CD14-positive monocyte (primary cell): ENCODE measurements at regions not wholly inside any gene's neighbourhood (a gene's known extent, or its start where the extent isn't known, plus 50 kb on each side); places are given as distances from the start of the nearest gene placed in this dataset.

Source experiments
- DNase-seq, 3 donors: peaks; one replicate each; pipeline ENCODE4 v3.0.0-alpha.2; 2011 to 2022
- H2AFZ ChIP-seq: 2 replicates; pipeline ENCODE4 v1.6.0; 2012; ENCODE audit warnings: mild to moderate bottlenecking, low read depth, low read length, inconsistent platforms; ENCODE audit not compliant: insufficient read depth, poor library complexity, severe bottlenecking
- H3K27ac ChIP-seq, 2 donors: 1 replicate in 1 of 2; 2 replicates in 1 of 2; pipeline ENCODE4 v1.5.1; 2012 to 2013; ENCODE audit warnings: low read length in 2 of 2, control low read depth in 1 of 2, inconsistent platforms in 1 of 2, low read depth in 1 of 2, mild to moderate bottlenecking in 1 of 2
- H3K27me3 ChIP-seq, 2 donors: one replicate each; pipeline versions ENCODE4 v1.6.0 to v1.6.1; 2011 to 2013; ENCODE audit warnings: low read length in 2 of 2; ENCODE audit not compliant: control insufficient read depth in 2 of 2, insufficient read depth in 2 of 2
- H3K36me3 ChIP-seq, 2 donors: replicated peaks in 1 of 2; 1 replicate in 1 of 2; 2 replicates in 1 of 2; pipeline versions ENCODE4 v1.5.1 to v1.6.1; 2012 to 2013; ENCODE audit warnings: low read length in 2 of 2, control low read depth in 1 of 2, inconsistent platforms in 1 of 2, mild to moderate bottlenecking in 1 of 2; ENCODE audit not compliant: insufficient read depth in 2 of 2, control insufficient read depth in 1 of 2
- H3K4me1 ChIP-seq, 2 donors: 1 replicate in 1 of 2; 2 replicates in 1 of 2; pipeline versions ENCODE4 v1.5.1 to v1.6.1; 2012 to 2013; ENCODE audit warnings: low read length in 2 of 2, control low read depth in 1 of 2, inconsistent platforms in 1 of 2, mild to moderate bottlenecking in 1 of 2, moderate library complexity in 1 of 2; ENCODE audit not compliant: insufficient read depth in 2 of 2, control insufficient read depth in 1 of 2
- H3K4me2 ChIP-seq: replicated peaks from 2 replicates; pipeline ENCODE3; 2012; ENCODE audit warnings: low read length, moderate library complexity, mild to moderate bottlenecking; ENCODE audit not compliant: poor library complexity, severe bottlenecking; ENCODE audit errors: extremely low read depth
- H3K4me3 ChIP-seq, 3 experiments: fragments of 200-600 bp in 1 of 3; sonication (generic) in 1 of 3; replicated peaks in 1 of 3; 1 replicate in 2 of 3; 2 replicates in 1 of 3; pipeline ENCODE4 v1.5.1; 2011 to 2013; ENCODE audit warnings: low read length in 3 of 3, mild to moderate bottlenecking in 3 of 3, control low read depth in 2 of 3, low read depth in 2 of 3, inconsistent platforms in 1 of 3, moderate library complexity in 1 of 3
- H3K79me2 ChIP-seq: 2 replicates; pipeline ENCODE4 v1.6.0; 2012; ENCODE audit warnings: mild to moderate bottlenecking, control low read depth, inconsistent platforms, low read length, moderate library complexity; ENCODE audit not compliant: insufficient read depth
- H3K9ac ChIP-seq: 2 replicates; pipeline ENCODE4 v1.6.0; 2017; ENCODE audit warnings: low read length, mild to moderate bottlenecking; ENCODE audit not compliant: insufficient read depth, poor library complexity, severe bottlenecking
- H3K9me3 ChIP-seq, 2 donors: replicated peaks in 1 of 2; 1 replicate in 1 of 2; 2 replicates in 1 of 2; pipeline versions ENCODE4 v1.5.1 to v1.6.1; 2012 to 2013; ENCODE audit warnings: low read length in 2 of 2, control low read depth in 1 of 2; ENCODE audit not compliant: control insufficient read depth in 1 of 2, insufficient read depth in 1 of 2
- H4K20me1 ChIP-seq: 2 replicates; pipeline ENCODE4 v1.6.0; 2012; ENCODE audit warnings: mild to moderate bottlenecking, low read length, control low read depth, moderate library complexity; ENCODE audit not compliant: insufficient read depth
- H3K27ac Mint-ChIP-seq, 7 donors: one replicate each; pipeline ENCODE4 v1.8.0; 2020; ENCODE audit warnings: mild to moderate bottlenecking in 7 of 7, mixed read lengths in 7 of 7, moderate library complexity in 6 of 7, inconsistent platforms in 2 of 7
- H3K27me3 Mint-ChIP-seq, 3 donors: one replicate each; pipeline ENCODE4 v1.8.0; 2021 to 2022; ENCODE audit warnings: low read depth in 3 of 3, mild to moderate bottlenecking in 3 of 3, mixed read lengths in 3 of 3, moderate library complexity in 3 of 3, inconsistent platforms in 1 of 3
- H3K36me3 Mint-ChIP-seq, 2 donors: one replicate each; pipeline ENCODE4 v1.8.0; 2020; ENCODE audit warnings: mixed read lengths in 2 of 2, inconsistent platforms in 1 of 2, mild to moderate bottlenecking in 1 of 2
- H3K4me1 Mint-ChIP-seq: one replicate; pipeline ENCODE4 v1.8.0; 2020; ENCODE audit warnings: mild to moderate bottlenecking, mixed read lengths
- H3K4me3 Mint-ChIP-seq, 2 donors: one replicate each; pipeline ENCODE4 v1.8.0; 2020; ENCODE audit warnings: mild to moderate bottlenecking in 2 of 2, mixed read lengths in 2 of 2, moderate library complexity in 1 of 2
- H3K9me3 Mint-ChIP-seq, 7 donors: one replicate each; pipeline ENCODE4 v1.8.0; 2020 to 2022; ENCODE audit warnings: mixed read lengths in 7 of 7, mild to moderate bottlenecking in 6 of 7, moderate library complexity in 6 of 7, inconsistent platforms in 2 of 7
- CTCF ChIP-seq: fragments of 200-600 bp; IDR thresholded peaks from one replicate; pipeline ENCODE4 v1.8.0; 2022; ENCODE audit warnings: antibody characterized with exemption, mild to moderate bottlenecking
- WGBS: methylation state at CpG from one replicate; pipeline ENCODE4 v1.1.5; 2013; ENCODE audit warnings: missing lambda C conversion rate; ENCODE audit not compliant: insufficient coverage; 5-methylcytosine and 5-hydroxymethylcytosine counted together
- intact Hi-C, 2 donors: fragments of 100-400 bp; cut with micrococcal nuclease; formaldehyde crosslinking; loops; one replicate each; pipeline versions ENCODE4 v1.15.0 to v1.15.1; 2023

DNA sequence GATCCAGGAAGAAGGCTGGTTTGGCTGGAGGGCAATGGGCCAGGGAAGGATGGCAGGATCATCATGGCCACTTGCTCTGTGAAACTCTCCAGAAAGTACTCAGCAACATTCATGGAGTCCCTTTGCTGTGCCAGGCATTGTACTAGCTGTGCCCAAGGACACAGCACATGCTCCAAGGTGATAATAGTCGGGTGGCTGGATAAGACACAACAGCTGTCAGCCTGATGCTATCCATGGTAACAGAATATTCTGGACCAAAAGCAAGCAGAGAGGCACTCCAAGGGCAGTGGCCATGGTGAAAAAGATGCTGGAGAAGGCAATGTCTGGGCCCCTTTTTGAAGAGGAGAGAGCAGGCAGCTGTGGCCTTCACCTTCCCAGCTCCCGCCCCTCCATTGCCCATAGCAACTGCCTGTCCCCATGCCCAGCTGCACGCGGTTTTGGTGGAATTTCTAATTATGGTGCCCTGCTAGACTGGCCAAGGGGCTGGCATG is 113.8 kb upstream of the CPEB4 start:
- H4K20me1 ChIP-seq = no peaks in the 10 kb centered on the region
- H3K36me3 ChIP-seq = no peaks in the 10 kb centered on the region
- H3K9ac ChIP-seq = no peak overlapping the region
- H3K4me2 ChIP-seq = no peak overlapping the region
- Mint-ChIP-seq H3K36me3 (peaks cover 5 to 6% of the 10 kb centered on the region in 2 donors), H3K4me1 (peaks cover 79% of the 10 kb centered on the region), H3K9me3 (peaks cover 0 to 3% (median 0%) of the 10 kb centered on the region in 7 donors), H3K4me3 (no peak overlapping the region), H3K27ac (peak overlapping the region in 3 of 7 donors; percentile 35 to 58 (median 40)), H3K27me3 (peaks cover 0 to under 1% (median 0%) of the 10 kb centered on the region in 3 donors)
- 100% methylated on average over 1 of the region's 4 CpGs for WGBS
- H3K9me3 ChIP-seq = no peaks in the 10 kb centered on the region
- no peak for TF ChIP-seq CTCF
- peaks cover 77 to 91% of the 10 kb centered on the region in 2 donors for H3K4me1 ChIP-seq
- no peak for DNase-seq
- H3K27me3 ChIP-seq = no peaks in the 10 kb centered on the region
- no peak overlapping the region for H3K27ac ChIP-seq
- intact Hi-C loops = no loop called here
- H3K79me2 ChIP-seq = no peaks in the 10 kb centered on the region
- no peak overlapping the region for H2AFZ ChIP-seq
- H3K4me3 ChIP-seq = no peak overlapping the region

GRCh38 chr5:173775261-173776197 is 112.6 kb upstream of the CPEB4 start:
- H3K9me3 ChIP-seq = no peaks in the 10 kb centered on the region
- peak overlapping the region; percentile 75 to 80 for H3K27ac ChIP-seq
- H3K36me3 ChIP-seq = no peaks in the 10 kb centered on the region
- H3K79me2 ChIP-seq = no peaks in the 10 kb centered on the region
- 5% methylated on average over 2 of the region's 12 CpGs for WGBS
- intact Hi-C loops = loop anchor here in 1 of 2 donors (5.0 kb wide), 1 partner anchor 33 kb away; no protein-coding TSS in a partner anchor
- H3K4me1 Mint-ChIP-seq = peaks cover 87% of the 10 kb centered on the region
- peaks cover 83 to 97% of the 10 kb centered on the region in 2 donors for H3K4me1 ChIP-seq
- peaks cover 6 to 11% of the 10 kb centered on the region in 2 donors for H3K36me3 Mint-ChIP-seq
- no peak overlapping the region for H3K9ac ChIP-seq
- peak overlapping the region; percentile 82 to 100 (median 95) for H3K27ac Mint-ChIP-seq
- H4K20me1 ChIP-seq = no peaks in the 10 kb centered on the region
- H3K4me3 ChIP-seq = peak overlapping the region in 1 of 3 experiments; percentile 1
- H3K4me3 Mint-ChIP-seq = peak overlapping the region in 1 of 2 donors; percentile 63
- peak overlapping the region; percentile 69 for H2AFZ ChIP-seq
- peak overlapping the region; percentile 26 for H3K4me2 ChIP-seq
- no peaks in the 10 kb centered on the region for H3K27me3 ChIP-seq
- no peaks in the 10 kb centered on the region for H3K27me3 Mint-ChIP-seq
- DNase-seq = peak in 2 of 3 donors; percentile 39 to 46
- no peak for TF ChIP-seq CTCF
- H3K9me3 Mint-ChIP-seq = peaks cover 0 to 3% (median 0%) of the 10 kb centered on the region in 7 donors
